ENCODE measurements at regions not wholly inside any gene's neighbourhood (a gene's known extent, or its start where the extent isn't known, plus 50 kb on each side); places are given as distances from the start of the nearest gene placed in this dataset.

GRCh38 chr5:18811661-18812060 is 1176.3 kb downstream of the CDH18 start:
- Histone ChIP-seq H4K91ac (ENCODE audit: low read depth, low read length) (no peak overlapping the region), H2AFZ (ENCODE audit: insufficient read depth, low read length, poor library complexity) (no peak overlapping the region), H2AK5ac (ENCODE audit: low read length) (no peak overlapping the region), H3K27ac (ENCODE audit: low read depth, low read length) (no peak overlapping the region), H4K8ac (ENCODE audit: low read depth, low read length) (no peak overlapping the region), H2BK5ac (ENCODE audit: low read depth, low read length, poor library complexity) (no peak overlapping the region), H3K9me3 (ENCODE audit: insufficient read depth, low read depth, low read length) (peaks cover 2% of the 10 kb centered on the region), H3K14ac (ENCODE audit: low read length) (no peak overlapping the region), H3K4me3 (ENCODE audit: low read depth, low read length) (no peak overlapping the region), H2BK120ac (ENCODE audit: insufficient read depth, low read length, poor library complexity) (no peak overlapping the region), H3K27me3 (ENCODE audit: insufficient read depth, low read length) (no peaks in the 10 kb centered on the region), H3K79me1 (ENCODE audit: low read length) (no peaks in the 10 kb centered on the region), H2BK12ac (ENCODE audit: low read length) (no peak overlapping the region), H3K9ac (ENCODE audit: low read length) (no peak overlapping the region), H3K79me2 (ENCODE audit: control insufficient read depth, insufficient read depth, low read length, poor library complexity) (no peaks in the 10 kb centered on the region), H3K4me1 (ENCODE audit: control insufficient read depth in 1 of 2, insufficient read depth in 2 of 2, low read length in 2 of 2) (no peaks in the 10 kb centered on the region), H3K36me3 (ENCODE audit: control insufficient read depth in 1 of 2, insufficient read depth in 2 of 2, low read length in 2 of 2) (no peaks in the 10 kb centered on the region), H3K4me2 (ENCODE audit: low read length) (no peak overlapping the region), H3K4ac (ENCODE audit: low read depth, low read length) (no peak overlapping the region), H3K23ac (ENCODE audit: low read length) (no peak overlapping the region), H4K12ac (ENCODE audit: low read depth, low read length) (no peak overlapping the region), H3K18ac (ENCODE audit: low read length) (no peak overlapping the region)
- DNase-seq = no peak
- WGBS (ENCODE audit: extremely low coverage, insufficient coverage, insufficient read length) = no CpG with 5 or more reads among the region's 4 CpGs

- Histone ChIP-seq H3K4me3 (ENCODE audit: low read depth, low read length) (no peak overlapping the region), H2AFZ (ENCODE audit: insufficient read depth, low read length, poor library complexity) (no peak overlapping the region), H3K9ac (ENCODE audit: low read length) (no peak overlapping the region), H2BK120ac (ENCODE audit: insufficient read depth, low read length, poor library complexity) (no peak overlapping the region), H2AK5ac (ENCODE audit: low read length) (no peak overlapping the region), H3K23ac (ENCODE audit: low read length) (no peak overlapping the region), H3K4me1 (ENCODE audit: control insufficient read depth in 1 of 2, insufficient read depth in 2 of 2, low read length in 2 of 2) (no peaks in the 10 kb centered on the region), H3K18ac (ENCODE audit: low read length) (no peak overlapping the region), H2BK5ac (ENCODE audit: low read depth, low read length, poor library complexity) (no peak overlapping the region), H3K79me1 (ENCODE audit: low read length) (no peaks in the 10 kb centered on the region), H2BK12ac (ENCODE audit: low read length) (no peak overlapping the region), H3K27ac (ENCODE audit: low read depth, low read length) (no peak overlapping the region), H3K79me2 (ENCODE audit: control insufficient read depth, insufficient read depth, low read length, poor library complexity) (no peaks in the 10 kb centered on the region), H4K8ac (ENCODE audit: low read depth, low read length) (no peak overlapping the region), H3K27me3 (ENCODE audit: insufficient read depth, low read length) (no peaks in the 10 kb centered on the region), H4K91ac (ENCODE audit: low read depth, low read length) (no peak overlapping the region), H3K4me2 (ENCODE audit: low read length) (no peak overlapping the region), H3K14ac (ENCODE audit: low read length) (no peak overlapping the region), H3K36me3 (ENCODE audit: control insufficient read depth in 1 of 2, insufficient read depth in 2 of 2, low read length in 2 of 2) (peaks cover 0 to 2% of the 10 kb centered on the region in 2 experiments), H4K12ac (ENCODE audit: low read depth, low read length) (no peak overlapping the region), H3K9me3 (ENCODE audit: insufficient read depth, low read depth, low read length) (peaks cover 5% of the 10 kb centered on the region), H3K4ac (ENCODE audit: low read depth, low read length) (no peak overlapping the region)
- WGBS (ENCODE audit: extremely low coverage, insufficient coverage, insufficient read length) = no CpG with 5 or more reads among the region's 1 CpG
- DNase-seq = no peak
These were observed 1159.6 kb downstream of the CDH18 start for GRCh38 chr5:18828351-18828750.

- Histone ChIP-seq H4K12ac (ENCODE audit: low read depth, low read length) (no peak overlapping the region), H3K36me3 (ENCODE audit: control insufficient read depth in 1 of 2, insufficient read depth in 2 of 2, low read length in 2 of 2) (peaks cover 0 to 2% of the 10 kb centered on the region in 2 experiments), H2BK5ac (ENCODE audit: low read depth, low read length, poor library complexity) (no peak overlapping the region), H2BK120ac (ENCODE audit: insufficient read depth, low read length, poor library complexity) (no peak overlapping the region), H3K23ac (ENCODE audit: low read length) (no peak overlapping the region), H2BK12ac (ENCODE audit: low read length) (no peak overlapping the region), H3K4me1 (ENCODE audit: control insufficient read depth in 1 of 2, insufficient read depth in 2 of 2, low read length in 2 of 2) (no peaks in the 10 kb centered on the region), H3K9ac (ENCODE audit: low read length) (no peak overlapping the region), H3K14ac (ENCODE audit: low read length) (no peak overlapping the region), H3K18ac (ENCODE audit: low read length) (no peak overlapping the region), H3K27ac (ENCODE audit: low read depth, low read length) (no peak overlapping the region), H3K9me3 (ENCODE audit: insufficient read depth, low read depth, low read length) (peaks cover 5% of the 10 kb centered on the region), H4K8ac (ENCODE audit: low read depth, low read length) (no peak overlapping the region), H3K4me2 (ENCODE audit: low read length) (no peak overlapping the region), H2AFZ (ENCODE audit: insufficient read depth, low read length, poor library complexity) (no peak overlapping the region), H2AK5ac (ENCODE audit: low read length) (no peak overlapping the region), H3K79me2 (ENCODE audit: control insufficient read depth, insufficient read depth, low read length, poor library complexity) (no peaks in the 10 kb centered on the region), H3K4me3 (ENCODE audit: low read depth, low read length) (no peak overlapping the region), H3K79me1 (ENCODE audit: low read length) (no peaks in the 10 kb centered on the region), H3K4ac (ENCODE audit: low read depth, low read length) (no peak overlapping the region), H4K91ac (ENCODE audit: low read depth, low read length) (no peak overlapping the region), H3K27me3 (ENCODE audit: insufficient read depth, low read length) (no peaks in the 10 kb centered on the region)
- DNase-seq = no peak
- no CpG with 5 or more reads among the region's 3 CpGs for WGBS (ENCODE audit: extremely low coverage, insufficient coverage, insufficient read length)
These were observed 1158.5 kb downstream of the CDH18 start for GRCh38 chr5:18829539-18829938.

- no peak overlapping the region for H4K12ac ChIP-seq (ENCODE audit: low read depth, low read length)
- H3K27ac ChIP-seq (ENCODE audit: low read depth, low read length) = no peak overlapping the region
- no peak overlapping the region for H3K4me2 ChIP-seq (ENCODE audit: low read length)
- no peak overlapping the region for H3K9ac ChIP-seq (ENCODE audit: low read length)
- no peak overlapping the region for H3K4me3 ChIP-seq (ENCODE audit: low read depth, low read length)
- WGBS (ENCODE audit: extremely low coverage, insufficient coverage, insufficient read length) = no CpG with 5 or more reads among the region's 2 CpGs
- no peak for DNase-seq
- no peaks in the 10 kb centered on the region for H3K4me1 ChIP-seq (ENCODE audit: control insufficient read depth in 1 of 2, insufficient read depth in 2 of 2, low read length in 2 of 2)
- H3K9me3 ChIP-seq (ENCODE audit: insufficient read depth, low read depth, low read length) = no peaks in the 10 kb centered on the region
- H3K14ac ChIP-seq (ENCODE audit: low read length) = no peak overlapping the region
- H3K18ac ChIP-seq (ENCODE audit: low read length) = no peak overlapping the region
- H3K79me2 ChIP-seq (ENCODE audit: control insufficient read depth, insufficient read depth, low read length, poor library complexity) = no peaks in the 10 kb centered on the region
- H2BK5ac ChIP-seq (ENCODE audit: low read depth, low read length, poor library complexity) = no peak overlapping the region
- H4K8ac ChIP-seq (ENCODE audit: low read depth, low read length) = no peak overlapping the region
- no peaks in the 10 kb centered on the region for H3K79me1 ChIP-seq (ENCODE audit: low read length)
- H2AK5ac ChIP-seq (ENCODE audit: low read length) = no peak overlapping the region
- H2BK120ac ChIP-seq (ENCODE audit: insufficient read depth, low read length, poor library complexity) = no peak overlapping the region
- no peaks in the 10 kb centered on the region for H3K36me3 ChIP-seq (ENCODE audit: control insufficient read depth in 1 of 2, insufficient read depth in 2 of 2, low read length in 2 of 2)
- H2AFZ ChIP-seq (ENCODE audit: insufficient read depth, low read length, poor library complexity) = no peak overlapping the region
- H4K91ac ChIP-seq (ENCODE audit: low read depth, low read length) = no peak overlapping the region
- no peak overlapping the region for H3K4ac ChIP-seq (ENCODE audit: low read depth, low read length)
- H2BK12ac ChIP-seq (ENCODE audit: low read length) = no peak overlapping the region
- H3K27me3 ChIP-seq (ENCODE audit: insufficient read depth, low read length) = no peaks in the 10 kb centered on the region
- no peak overlapping the region for H3K23ac ChIP-seq (ENCODE audit: low read length)
These were observed 1137.8 kb downstream of the CDH18 start for GRCh38 chr5:18850216-18850615.

Data from trophoblast cell (in vitro differentiated cells and primary cell).